ENCODE measurements at regions not wholly inside any gene's neighbourhood (a gene's known extent, or its start where the extent isn't known, plus 50 kb on each side); places are given as distances from the start of the nearest gene placed in this dataset.

DNA sequence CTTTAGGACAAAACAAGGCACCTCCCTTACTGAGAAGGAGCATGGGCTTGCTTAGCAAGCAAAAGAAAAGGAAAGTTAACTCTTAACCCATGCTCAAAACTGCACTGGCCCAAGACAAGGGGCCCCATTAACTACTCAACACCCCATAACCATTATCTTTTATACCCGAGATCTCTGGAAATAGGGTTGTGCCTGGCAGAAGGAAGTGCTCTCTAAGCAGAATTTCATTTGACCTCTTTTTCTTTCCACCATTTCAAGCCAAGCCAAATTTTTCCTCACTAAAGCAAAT, 167.2 kb downstream of the RASEF start:
- TF ChIP-seq, protein P1, sequence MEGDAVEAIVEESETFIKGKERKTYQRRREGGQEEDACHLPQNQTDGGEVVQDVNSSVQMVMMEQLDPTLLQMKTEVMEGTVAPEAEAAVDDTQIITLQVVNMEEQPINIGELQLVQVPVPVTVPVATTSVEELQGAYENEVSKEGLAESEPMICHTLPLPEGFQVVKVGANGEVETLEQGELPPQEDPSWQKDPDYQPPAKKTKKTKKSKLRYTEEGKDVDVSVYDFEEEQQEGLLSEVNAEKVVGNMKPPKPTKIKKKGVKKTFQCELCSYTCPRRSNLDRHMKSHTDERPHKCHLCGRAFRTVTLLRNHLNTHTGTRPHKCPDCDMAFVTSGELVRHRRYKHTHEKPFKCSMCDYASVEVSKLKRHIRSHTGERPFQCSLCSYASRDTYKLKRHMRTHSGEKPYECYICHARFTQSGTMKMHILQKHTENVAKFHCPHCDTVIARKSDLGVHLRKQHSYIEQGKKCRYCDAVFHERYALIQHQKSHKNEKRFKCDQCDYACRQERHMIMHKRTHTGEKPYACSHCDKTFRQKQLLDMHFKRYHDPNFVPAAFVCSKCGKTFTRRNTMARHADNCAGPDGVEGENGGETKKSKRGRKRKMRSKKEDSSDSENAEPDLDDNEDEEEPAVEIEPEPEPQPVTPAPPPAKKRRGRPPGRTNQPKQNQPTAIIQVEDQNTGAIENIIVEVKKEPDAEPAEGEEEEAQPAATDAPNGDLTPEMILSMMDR (IDR thresholded peaks at IDR 0.05): no peak
- intact Hi-C loops (cut with micrococcal nuclease): no loop called here
- H3K36me3 Mint-ChIP-seq: no peaks in the 10 kb centered on the region
- H3K27ac Mint-ChIP-seq: no peak overlapping the region
- no peak overlapping the region for H3K4me3 ChIP-seq (replicated peaks in 1 of 3; ENCODE audit: low read depth in 2 of 3, low read length in 3 of 3)
- H4K20me1 ChIP-seq (ENCODE audit: insufficient read depth, low read length): no peaks in the 10 kb centered on the region
- DNase-seq: no peak
- no peak overlapping the region for H2AFZ ChIP-seq (ENCODE audit: insufficient read depth, low read depth, low read length, poor library complexity, severe bottlenecking)
- no peak overlapping the region for H3K4me2 ChIP-seq (replicated peaks; ENCODE audit: extremely low read depth, low read length, poor library complexity, severe bottlenecking)
- no peak overlapping the region for H3K9ac ChIP-seq (ENCODE audit: insufficient read depth, low read length, poor library complexity, severe bottlenecking)
- no CpG with 5 or more reads among the region's 1 CpG for WGBS (ENCODE audit: insufficient coverage)
- no peaks in the 10 kb centered on the region for H3K4me1 Mint-ChIP-seq
- H3K27ac ChIP-seq (ENCODE audit: low read depth in 1 of 2, low read length in 2 of 2): no peak overlapping the region
- H3K4me3 Mint-ChIP-seq: no peak overlapping the region
- peaks cover 0 to 2% of the 10 kb centered on the region in 2 donors for H3K9me3 ChIP-seq (replicated peaks in 1 of 2; ENCODE audit: control insufficient read depth in 1 of 2, insufficient read depth in 1 of 2, low read length in 2 of 2)
- no peaks in the 10 kb centered on the region for H3K36me3 ChIP-seq (replicated peaks in 1 of 2; ENCODE audit: control insufficient read depth in 1 of 2, insufficient read depth in 2 of 2, low read length in 2 of 2)
- H3K27me3 Mint-ChIP-seq (ENCODE audit: low read depth in 3 of 3): no peaks in the 10 kb centered on the region
- no peaks in the 10 kb centered on the region for H3K4me1 ChIP-seq (ENCODE audit: control insufficient read depth in 1 of 2, insufficient read depth in 2 of 2, low read length in 2 of 2)
- no peaks in the 10 kb centered on the region for H3K79me2 ChIP-seq (ENCODE audit: insufficient read depth, low read length)
- no peaks in the 10 kb centered on the region for H3K27me3 ChIP-seq (ENCODE audit: control insufficient read depth in 2 of 2, insufficient read depth in 2 of 2, low read length in 2 of 2)
- H3K9me3 Mint-ChIP-seq: peaks cover 0 to 12% (median 5%) of the 10 kb centered on the region in 7 donors

DNA sequence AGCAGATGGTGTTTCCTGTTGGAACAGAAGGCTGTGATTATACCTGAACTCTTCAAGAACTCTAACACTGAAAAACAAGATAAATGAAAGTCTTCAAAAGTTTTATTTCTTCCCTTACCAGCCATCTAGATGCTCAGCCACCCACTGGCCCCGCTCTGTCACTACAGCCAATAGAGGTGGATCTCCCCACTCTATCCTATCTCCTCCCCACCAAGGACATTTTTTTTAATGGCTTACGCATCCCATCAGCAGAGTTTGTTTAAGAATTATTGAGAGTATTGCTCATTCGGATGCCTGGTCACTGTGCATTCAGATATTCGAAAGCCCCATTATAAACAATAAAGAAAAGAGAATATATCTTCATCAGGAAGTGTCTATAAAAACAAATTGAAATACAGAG, 159.4 kb downstream of the RASEF start:
- intact Hi-C loops (cut with micrococcal nuclease): no loop called here
- no peak overlapping the region for H3K4me3 Mint-ChIP-seq
- peaks cover 0 to 3% (median 2%) of the 10 kb centered on the region in 7 donors for H3K9me3 Mint-ChIP-seq

More for the DNA sequence above, 159.4 kb downstream of the RASEF start:
- Mint-ChIP-seq H3K36me3 (no peaks in the 10 kb centered on the region), H3K4me1 (no peaks in the 10 kb centered on the region), H3K27ac (no peak overlapping the region), H3K27me3 (ENCODE audit: low read depth in 3 of 3) (no peaks in the 10 kb centered on the region)
- TF ChIP-seq, protein P1 (IDR thresholded peaks at IDR 0.05): no peak
- H3K4me2 ChIP-seq (replicated peaks; ENCODE audit: extremely low read depth, low read length, poor library complexity, severe bottlenecking): no peak overlapping the region
- no peak for DNase-seq
- H4K20me1 ChIP-seq (ENCODE audit: insufficient read depth, low read length): no peaks in the 10 kb centered on the region
- H3K27me3 ChIP-seq (ENCODE audit: control insufficient read depth in 2 of 2, insufficient read depth in 2 of 2, low read length in 2 of 2): no peaks in the 10 kb centered on the region
- H3K79me2 ChIP-seq (ENCODE audit: insufficient read depth, low read length): no peaks in the 10 kb centered on the region
- H3K4me1 ChIP-seq (ENCODE audit: control insufficient read depth in 1 of 2, insufficient read depth in 2 of 2, low read length in 2 of 2): no peaks in the 10 kb centered on the region
- no peak overlapping the region for H3K9ac ChIP-seq (ENCODE audit: insufficient read depth, low read length, poor library complexity, severe bottlenecking)
- H3K9me3 ChIP-seq (replicated peaks in 1 of 2; ENCODE audit: control insufficient read depth in 1 of 2, insufficient read depth in 1 of 2, low read length in 2 of 2): no peaks in the 10 kb centered on the region
- H3K36me3 ChIP-seq (replicated peaks in 1 of 2; ENCODE audit: control insufficient read depth in 1 of 2, insufficient read depth in 2 of 2, low read length in 2 of 2): no peaks in the 10 kb centered on the region
- H3K4me3 ChIP-seq (replicated peaks in 1 of 3; ENCODE audit: low read depth in 2 of 3, low read length in 3 of 3): no peak overlapping the region
- H3K27ac ChIP-seq (ENCODE audit: low read depth in 1 of 2, low read length in 2 of 2): no peak overlapping the region
- no CpG with 5 or more reads among the region's 4 CpGs for WGBS (ENCODE audit: insufficient coverage)
- H2AFZ ChIP-seq (ENCODE audit: insufficient read depth, low read depth, low read length, poor library complexity, severe bottlenecking): no peak overlapping the region

All from CD14-positive monocyte (primary cell).